NCI-H526 (cell line): ENCODE measurements at regions not wholly inside any gene's neighbourhood (a gene's known extent, or its start where the extent isn't known, plus 50 kb on each side); places are given as distances from the start of the nearest gene placed in this dataset.

Source experiments
- DNase-seq, 2 experiments: peaks; one replicate each; lab custom pipeline; 2025; lab: John Stamatoyannopoulos, UW

GRCh38 chrX:88424071-88424470 is 323.0 kb upstream of the CPXCR1 start:
- DNase-seq, result no peak

- DNase-seq, result no peak
Measured at GRCh38 chrX:88424541-88424940, 322.5 kb upstream of the CPXCR1 start.

GRCh38 chrX:88425739-88426138 is 321.3 kb upstream of the CPXCR1 start:
- peak in 1 of 2 experiments; percentile 0 for DNase-seq

- DNase-seq, result no peak
Measured at GRCh38 chrX:88437563-88437962, 309.5 kb upstream of the CPXCR1 start.

GRCh38 chrX:88438209-88438608 is 308.8 kb upstream of the CPXCR1 start:
- DNase-seq, result no peak

GRCh38 chrX:88439935-88440334 is 307.1 kb upstream of the CPXCR1 start:
- DNase-seq, result no peak
